ENCODE measurements at regions not wholly inside any gene's neighbourhood (a gene's known extent, or its start where the extent isn't known, plus 50 kb on each side); places are given as distances from the start of the nearest gene placed in this dataset.
A peak's percentile ranks its signal among the peaks of the same experiment; 100 is the strongest.
"Not testable (repeated sequence)": the region's sequence is repeated elsewhere in the genome, so short reads cannot be mapped to it uniquely, and the experiment has no call there.

DNA sequence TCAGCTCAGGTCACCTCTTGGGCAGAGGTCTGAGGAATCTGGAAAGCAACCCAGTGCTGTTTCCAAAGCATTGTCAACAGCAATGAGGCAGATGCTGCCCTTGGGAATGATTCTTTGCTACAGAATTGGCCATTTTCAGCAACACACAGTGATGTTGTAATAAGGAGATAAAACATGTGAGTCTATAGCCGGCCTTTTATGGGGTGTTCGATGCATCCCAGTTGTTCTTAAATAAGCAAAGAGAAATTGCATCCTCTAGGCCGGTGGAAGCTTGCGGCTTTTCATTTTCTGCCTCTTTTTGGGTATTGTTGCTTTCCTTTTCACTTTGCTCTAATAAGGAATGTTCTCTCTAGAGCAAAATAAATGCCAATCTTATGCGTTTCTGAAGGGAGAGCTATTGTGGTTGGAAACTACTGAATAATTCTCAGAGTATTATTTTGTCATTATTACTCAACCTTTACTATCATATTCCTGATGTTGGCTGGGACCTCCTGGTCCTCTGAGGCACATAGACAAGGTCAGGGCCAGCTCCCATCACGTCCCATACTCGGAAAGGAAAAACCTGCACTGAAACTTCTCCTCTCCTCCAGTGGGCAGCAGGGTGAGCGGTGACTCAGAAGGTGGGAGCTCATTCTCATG, 214.2 kb downstream of the CDH26 start:
- DNase-seq: no peak

DNA sequence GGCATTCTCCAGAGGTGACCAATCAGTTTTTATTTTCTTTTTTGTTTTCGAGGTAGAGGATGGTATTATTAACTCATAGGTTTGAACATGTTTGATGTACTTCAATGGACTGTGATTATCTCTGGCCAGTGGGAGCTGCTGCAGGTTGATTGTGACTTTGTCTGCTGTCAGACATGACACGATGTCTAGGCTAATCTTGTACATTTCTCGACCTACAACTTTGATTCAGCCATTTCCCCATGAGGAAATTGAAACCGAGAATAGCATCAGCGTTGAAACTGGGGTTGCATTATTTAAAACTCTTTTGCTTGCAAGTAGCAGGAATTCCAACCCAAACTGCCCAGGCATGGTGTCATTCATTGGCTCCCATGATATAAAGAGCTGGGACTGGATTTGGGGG, 218.9 kb downstream of the CDH26 start:
- no peak for DNase-seq

DNA sequence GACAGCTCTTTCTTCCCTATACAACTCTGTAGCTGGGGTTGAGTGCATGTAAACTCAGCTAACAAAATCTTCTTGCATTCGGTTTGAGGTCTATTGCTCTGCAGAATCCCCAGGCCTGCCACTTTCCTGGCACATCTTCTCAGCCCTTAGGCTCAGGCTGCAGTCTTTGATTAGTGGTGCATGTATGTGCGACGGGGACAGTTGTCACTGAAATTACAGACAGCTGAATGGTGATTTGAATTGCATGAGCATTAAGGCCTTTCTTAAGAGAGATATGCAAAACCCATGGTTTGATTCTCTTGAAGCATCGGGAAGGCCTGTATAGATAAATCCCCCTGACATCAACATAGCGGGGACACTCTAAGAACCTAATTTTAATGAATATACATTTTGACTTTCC, 222.8 kb downstream of the CDH26 start:
- no peak for DNase-seq

DNA sequence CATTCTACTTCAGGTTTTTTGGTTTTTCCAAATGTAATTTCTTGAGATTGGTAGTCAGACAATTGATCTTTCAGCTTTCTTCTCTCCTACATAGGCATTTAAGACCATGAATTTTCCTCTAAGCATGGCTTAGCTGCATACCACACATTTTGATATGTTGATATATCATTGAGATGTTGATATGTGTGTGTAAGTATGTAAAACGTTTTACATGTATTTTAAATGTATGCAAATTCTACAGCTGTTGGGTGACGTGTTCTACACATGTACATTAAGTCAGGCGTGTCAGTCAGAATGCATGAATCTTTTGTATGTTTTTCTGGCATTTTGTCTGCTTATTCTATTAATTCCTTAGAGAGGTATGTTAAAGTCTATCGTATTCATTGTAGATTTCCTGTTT, 228.2 kb downstream of the CDH26 start:
- no peak for DNase-seq

DNA sequence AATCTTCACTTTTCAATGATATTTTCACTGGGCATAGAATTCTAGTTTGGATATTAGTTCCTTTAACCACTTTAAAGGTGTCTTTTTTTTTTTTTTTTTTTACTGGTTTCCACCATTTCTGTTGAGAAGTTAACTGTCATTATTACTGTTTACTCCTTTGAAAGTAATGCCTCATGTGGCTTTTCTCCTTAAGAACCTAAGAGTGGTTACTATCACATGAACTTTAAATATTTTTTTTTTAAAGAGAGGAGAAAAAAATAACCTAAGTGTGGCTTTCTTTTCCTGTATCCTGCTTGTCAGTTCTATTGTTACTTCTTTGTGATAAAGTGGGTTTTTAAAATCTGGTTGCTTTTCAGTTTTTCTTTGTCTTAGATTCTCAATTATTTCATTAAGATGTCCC, 229.5 kb downstream of the CDH26 start:
- DNase-seq: no peak

DNA sequence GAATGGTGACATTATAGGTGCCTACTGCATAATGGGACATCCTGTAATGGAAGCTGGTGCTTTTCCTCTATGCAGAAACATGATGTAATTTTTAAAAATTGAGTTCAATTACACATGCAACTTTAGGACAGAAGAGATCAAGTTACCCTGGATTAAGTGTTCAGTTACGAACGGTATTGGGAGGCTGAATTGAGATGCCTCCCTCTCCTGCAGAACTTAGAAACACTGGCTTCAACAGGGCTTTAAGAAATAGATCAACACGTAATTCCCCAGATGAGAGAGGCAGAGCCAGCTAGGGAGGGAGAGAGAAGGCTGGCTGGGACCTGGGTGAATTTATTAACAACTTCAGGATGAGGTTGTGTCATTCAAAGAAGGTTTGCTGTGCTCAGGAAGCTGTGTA, 232.8 kb downstream of the CDH26 start:
- no peak for DNase-seq

DNA sequence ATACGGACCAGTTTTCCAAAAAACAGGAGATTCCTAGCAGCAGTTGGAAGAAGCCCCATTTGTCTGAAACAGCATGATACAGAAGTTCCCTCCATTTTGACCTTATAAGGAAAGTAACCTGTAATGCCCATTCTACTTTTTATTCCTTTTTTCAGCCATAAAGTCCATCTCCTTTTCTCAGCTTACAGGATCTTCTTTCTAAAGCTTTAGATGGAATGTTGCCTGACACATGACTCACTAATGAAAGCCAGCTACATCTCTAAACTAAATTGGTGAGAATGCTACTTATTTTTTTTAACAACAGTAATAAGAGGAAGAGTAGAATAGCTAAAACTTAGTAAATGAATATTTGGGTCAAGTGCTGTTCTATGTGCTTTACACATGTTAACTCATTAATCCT, 234.1 kb downstream of the CDH26 start:
- DNase-seq: no peak

DNA sequence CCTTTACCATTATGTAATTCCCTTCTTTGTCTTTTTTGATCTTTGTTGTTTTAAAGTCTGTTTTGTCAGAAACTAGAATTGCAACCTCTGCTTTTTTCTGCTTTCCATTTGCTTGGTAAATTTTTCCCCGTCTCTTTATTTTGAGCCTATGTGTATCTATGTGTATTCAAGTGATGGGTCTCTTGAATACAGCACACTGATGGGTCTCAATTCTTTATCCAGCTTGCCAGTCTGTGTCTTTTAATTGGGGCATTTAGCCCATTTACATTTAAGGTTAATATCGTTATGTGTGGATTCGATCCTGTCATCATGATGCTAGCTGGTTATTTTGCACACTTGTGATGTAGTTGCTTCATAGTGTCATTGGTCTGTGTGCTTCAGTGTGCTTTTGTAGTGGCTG, 240.9 kb downstream of the CDH26 start:
- not testable (repeated sequence) for DNase-seq

DNA sequence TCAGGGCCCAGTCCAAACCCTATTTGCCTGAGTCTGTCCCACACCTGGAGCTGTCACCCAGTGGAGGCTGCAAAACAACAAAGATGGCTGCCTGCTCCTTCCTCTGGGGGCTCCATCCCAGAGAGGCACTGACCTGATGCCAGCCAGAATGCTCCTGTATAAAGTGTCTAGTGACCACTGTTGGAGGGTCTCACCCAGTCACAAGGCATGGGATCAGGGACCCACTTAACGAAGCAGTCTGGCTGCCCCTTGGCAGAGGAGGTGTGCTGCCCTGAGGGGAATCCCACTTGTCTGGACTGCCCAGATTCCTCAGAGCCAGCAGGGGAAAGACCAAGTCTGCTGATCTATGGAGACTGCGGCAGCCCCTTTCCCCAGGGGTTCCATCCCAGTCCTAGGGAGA, 241.6 kb downstream of the CDH26 start:
- no peak for DNase-seq

DNA sequence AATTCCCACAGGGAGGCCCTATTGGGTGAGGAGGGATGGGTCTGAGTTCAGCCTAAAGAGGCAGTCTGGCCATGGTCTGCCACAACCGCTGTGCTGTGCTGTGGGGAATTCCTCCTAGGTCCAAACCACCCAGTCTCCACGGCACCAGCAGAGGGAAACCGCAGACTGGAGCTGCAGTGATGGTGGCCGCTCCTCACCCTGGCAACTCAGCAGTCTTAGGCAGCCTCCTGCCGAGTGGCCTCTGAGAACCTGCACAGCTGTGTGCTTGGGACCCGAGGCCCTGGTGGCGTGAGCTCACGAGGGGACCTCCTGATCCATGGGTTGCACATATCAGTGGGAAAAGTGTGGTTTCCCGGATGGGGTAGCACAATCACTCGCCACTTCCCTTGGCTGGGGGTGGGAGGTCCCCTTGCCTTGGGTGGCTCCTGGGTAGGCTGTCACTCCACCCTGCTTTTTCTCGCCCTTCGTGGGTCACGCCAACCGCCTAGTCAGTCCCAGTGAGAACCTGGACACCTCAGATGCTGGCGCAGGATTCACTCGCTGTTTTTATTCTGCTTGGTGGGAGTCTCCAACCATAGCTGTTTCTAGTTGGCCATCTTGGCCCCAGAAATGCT, 242.2 kb downstream of the CDH26 start:
- no peak for DNase-seq

DNA sequence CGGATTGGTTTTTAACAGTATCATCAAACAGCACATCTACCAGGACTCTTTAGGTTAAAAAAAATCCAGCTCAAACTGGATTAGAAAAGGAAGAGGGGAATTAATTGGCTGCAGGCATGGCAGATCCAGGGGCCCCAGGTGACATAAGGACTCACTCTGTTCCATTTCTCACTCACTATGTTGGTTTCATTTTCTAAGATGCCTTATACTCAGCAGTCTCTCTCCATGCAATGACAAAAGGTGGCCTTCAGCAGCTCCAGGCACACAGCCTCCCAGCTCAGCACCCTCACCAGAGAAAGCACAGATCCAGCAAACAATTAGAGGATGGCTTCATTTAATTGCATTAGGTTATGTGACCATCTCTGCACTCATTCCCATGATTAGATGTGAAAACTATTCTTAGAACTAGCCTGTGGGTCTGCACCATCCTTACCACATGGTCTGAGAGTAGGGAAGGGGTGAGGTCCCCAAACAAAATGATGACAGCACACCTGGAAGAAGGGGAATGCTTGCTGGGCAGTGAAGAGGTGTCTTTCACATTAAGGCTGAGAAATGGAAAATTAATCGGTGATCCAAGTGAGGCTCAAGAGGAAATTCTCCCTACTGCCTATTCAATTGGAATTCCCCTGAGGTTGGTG, 243.1 kb downstream of the CDH26 start:
- no peak for DNase-seq

DNA sequence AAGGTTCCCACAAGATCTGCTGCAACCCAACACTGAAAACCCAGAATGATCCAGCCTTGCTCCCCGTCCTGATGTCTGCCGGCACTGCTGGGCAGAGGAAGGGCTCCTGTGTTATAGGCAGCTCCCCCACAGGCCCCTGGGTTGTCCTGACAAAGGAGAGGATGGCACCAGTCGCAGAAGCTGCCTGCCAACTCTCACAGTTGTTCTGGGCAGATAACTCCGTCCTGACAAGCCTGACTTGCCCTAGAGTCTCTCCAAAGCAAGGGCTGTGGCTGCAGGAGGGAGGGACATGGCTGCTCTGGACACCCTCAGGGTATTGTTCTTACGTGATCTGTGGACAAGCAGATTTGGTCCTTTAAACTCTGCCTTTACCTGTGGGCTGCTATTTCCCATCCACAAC, 243.8 kb downstream of the CDH26 start:
- DNase-seq: no peak

DNA sequence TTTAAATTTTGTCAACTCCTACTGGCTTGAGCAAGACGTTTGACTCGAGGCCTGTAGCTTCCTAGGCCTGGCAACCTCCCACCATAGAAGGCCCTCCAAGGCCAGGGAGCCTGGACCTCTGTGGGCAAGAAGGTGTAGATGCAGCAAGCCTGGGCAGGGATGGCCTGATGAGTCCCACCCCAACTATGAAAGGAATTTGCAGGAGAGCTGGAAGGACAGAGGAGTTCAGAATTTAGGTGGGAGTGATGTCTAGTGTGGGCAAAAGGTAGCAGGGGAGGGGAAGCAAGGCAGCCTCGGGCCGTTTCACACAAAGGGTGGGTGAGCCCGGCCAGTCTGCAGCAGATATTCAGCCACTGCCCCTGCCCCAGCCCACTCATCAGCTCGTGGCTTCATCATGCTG, 245.2 kb downstream of the CDH26 start:
- no peak for DNase-seq

DNA sequence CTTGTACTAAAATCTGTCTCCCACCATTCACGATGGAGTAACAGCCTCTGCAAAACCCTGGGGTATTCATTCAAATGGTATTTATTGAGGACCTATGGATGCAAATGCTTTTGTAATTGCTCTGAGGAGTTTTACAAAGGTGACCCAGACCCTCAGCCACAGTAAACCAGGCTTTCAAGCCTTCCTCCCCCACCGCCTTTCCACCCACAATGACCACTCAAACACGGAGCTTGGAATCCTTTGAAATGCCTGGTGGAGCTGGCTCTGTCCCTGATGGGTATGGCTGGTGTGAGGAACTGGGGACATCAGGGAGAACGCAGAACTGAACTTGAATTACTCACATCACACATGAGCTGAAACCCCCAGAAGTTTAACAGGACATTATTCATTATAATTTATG, 246.4 kb downstream of the CDH26 start:
- DNase-seq: no peak

DNA sequence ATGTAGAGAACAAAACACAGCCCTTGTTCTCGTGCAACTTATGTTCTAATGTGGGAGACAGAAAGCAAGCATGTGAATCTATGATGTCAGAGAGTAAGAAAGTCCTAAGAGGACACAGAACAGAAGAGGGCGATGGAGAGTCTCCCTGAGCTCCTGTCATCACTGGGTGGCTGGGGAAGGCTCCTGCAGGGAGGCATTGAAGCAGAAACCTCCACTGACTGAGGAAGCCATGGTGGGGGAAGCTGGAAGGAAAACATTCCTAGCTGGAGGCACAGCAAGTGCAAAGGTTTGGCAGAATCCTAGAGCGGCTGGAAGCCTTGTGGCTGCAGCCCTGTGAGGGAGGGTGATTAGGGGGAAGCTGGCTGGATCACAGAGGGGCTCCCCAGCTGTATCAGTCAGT, 248.0 kb downstream of the CDH26 start:
- peak in 1 of 5 donors; percentile 4 for DNase-seq

DNA sequence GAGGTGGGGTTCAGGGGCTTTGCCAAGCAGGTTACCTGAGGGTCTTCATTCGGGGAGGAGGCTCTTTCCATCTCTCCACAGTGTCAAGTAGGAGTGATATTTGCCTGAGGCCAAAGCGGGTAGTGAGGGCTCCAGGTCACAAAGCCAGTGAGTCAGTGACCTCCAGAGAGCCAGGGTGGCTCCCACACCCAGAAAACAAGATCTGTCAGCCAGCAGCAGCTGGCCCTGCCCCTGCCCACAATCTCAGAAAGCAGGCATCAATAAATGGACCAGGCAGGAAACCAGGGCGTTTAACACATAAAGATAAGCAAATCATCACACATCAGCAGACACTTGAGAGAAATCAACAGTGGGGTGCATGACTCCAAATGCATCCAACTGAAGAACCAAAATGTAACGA, 250.8 kb downstream of the CDH26 start:
- DNase-seq: no peak

DNA sequence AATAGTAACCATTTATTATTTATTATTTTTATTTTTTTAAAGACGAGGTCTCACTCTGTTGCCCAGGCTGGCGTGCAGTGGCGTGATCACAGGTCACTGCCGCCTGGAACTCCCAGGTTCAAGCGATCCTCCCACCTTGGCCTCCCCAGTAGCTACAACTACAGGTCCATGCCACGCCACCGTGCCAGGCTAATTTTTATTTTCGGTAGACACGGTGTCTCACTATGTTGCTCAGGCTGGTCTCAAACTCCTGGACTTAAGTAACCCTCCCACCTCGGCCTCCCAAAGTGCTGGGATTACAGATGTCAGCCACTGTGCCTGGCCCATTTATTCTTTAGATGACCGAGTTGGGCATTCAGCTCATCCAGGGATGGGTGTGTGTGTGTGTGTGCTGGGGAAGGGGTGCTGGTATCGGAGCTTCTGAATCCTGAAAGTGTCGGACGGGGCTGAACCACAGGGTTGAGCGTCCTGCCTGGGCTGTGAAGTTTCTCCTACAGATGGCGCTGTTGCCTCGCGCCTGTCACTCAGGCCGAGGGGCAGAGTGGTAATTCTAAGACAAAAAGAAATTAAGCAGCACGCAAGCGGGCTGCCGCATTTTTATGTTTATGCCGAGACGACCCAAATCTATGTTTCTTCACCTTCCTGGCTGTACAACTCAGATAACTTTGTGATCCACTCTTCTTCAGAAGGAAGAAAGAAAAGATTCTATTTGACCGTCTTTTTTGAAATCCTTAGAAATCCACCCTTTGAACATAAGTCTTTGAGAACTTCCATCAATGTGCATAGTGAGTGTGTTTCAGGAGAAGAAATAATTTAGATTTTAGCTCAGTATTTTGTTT, 252.8 kb downstream of the CDH26 start:
- DNase-seq: peak in 4 of 5 donors; percentile 21 to 44 (median 24)

DNA sequence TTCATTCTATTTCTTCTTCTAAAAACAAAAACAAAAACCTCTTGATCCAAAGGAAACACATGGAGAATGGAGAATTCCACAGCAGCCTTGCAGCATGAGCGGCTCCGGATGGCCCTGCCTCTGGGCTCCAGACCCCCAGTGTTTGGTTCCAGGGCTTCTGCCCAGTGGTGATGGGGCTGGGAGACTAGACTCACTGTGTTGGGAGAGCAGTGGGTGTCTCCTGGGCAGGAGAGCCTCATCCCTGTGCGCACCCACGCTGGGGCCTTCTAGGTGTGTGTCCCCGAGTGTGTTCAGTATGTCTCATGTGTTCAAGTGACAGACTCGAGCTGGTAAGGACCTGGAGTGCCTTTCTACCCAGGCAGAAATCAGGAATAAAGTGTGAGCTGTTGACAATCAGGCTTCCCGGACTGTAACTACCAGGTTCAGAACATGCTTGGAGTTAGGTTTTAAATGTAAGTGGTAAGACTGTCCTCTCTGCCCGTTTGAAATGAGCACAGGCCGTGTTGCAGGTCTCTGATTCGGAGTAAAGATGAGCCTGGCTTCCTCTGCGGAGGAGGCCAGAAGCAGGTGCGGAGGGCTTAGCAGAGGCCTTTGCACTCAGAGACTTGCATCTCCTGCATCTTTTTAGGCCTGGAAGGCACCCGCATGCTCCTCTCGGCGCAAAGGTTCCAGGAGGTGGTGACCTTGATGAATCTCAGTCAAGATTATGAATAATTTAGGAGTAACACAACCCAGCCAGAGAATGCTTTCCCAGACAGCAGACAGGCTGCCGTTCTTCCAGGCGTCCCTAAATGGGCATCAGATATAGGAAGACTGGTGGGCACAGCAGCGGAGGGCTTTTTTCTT, 253.6 kb downstream of the CDH26 start:
- DNase-seq: no peak

DNA sequence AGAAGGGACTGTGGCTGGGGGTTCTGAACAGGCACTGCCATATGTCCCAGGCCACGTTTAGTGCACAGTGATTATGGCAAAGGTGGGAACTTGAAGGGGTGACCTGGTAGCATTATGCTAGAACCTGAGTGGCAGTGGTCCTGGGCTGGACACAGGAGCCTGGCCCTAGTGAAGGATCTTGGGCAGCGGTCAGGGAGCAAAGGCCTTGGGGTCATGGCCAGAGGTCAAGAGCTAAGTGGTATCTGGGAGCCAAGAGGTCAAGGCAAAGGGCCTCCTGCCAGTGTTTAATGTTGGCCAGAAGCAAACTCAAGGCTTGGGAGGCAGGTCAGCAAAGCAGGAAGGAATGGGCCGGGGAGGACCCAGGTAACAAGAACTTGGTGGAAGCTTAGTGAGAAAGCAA, 254.5 kb downstream of the CDH26 start:
- no peak for DNase-seq

DNA sequence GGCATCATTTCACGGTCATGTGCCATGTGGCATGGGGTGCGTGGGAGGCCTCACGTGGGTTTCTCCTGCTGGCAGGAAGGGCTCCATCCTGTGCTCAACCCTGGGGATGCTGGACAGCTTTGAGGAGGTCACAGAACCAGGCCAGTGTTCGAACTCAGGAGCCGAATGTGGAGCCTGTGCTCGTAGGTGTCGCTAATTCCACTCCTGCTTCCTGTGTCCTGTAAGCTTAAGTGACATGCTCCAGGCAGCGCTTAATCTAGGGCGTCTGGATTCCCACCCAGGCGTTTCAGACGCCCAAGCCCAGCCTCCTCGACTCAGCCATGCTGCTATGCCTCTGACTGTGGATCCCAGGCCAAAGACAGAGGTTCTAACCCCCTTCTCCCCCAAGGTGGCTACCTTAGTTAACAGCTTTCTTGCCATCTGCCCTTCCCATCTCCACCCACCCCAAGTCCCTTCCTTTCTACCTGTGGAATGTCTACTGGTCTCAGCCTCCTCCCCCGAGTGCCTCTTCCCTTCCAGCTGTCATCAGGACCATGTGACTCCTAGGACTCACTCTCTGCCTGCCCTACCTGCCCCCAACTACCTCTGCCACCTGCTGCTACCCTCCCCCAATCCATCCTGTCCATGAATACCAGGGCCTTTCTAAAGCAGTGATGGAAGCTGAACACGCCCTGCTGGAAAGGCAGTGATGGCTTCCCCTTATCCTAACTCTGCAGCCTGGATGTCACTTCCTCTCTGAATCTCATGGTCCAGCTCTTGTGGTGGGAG, 255.1 kb downstream of the CDH26 start:
- DNase-seq: no peak

DNA sequence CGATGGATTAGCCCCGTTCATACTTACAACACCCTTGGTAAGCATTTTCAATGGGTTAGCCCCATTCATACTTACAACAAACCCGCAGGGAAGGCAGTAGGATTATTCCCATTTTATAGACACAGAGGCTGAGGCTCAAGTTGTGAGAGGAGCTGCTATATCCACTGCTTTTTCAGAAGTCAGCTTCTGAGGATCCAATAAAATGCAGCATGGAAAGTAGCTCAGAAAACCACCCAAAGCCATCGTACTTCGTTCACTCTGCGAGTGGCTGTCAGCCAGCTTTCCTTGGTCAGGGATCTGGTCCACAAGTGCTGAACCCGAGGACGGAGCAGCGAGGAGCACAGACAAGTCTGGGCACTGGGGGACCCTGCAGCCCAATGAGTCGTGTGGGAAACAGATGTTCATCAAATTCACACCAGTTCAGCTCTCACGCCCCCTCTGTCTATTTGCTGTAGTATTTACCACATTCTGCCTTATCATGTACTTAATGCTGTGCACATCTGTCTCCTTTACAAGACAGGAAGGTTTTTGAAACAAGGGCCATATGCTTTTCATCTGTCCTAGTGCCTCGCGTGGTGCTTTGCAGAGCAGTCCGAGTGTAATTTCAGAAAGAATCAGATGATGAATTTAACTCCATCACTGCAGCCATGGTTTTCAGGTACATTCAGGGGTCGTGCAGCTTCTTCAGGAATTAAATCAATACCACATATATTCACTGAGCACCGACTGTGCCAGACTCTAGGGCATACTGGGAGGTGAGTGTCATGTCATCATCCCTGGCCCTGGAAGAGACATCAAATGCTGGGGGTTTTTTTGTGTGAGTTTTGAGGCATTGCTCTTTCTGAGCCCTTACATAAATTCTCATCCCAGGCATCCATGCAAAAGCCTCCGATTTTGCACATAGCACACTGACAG, 256.9 kb downstream of the CDH26 start:
- DNase-seq: no peak
